ENCODE measurements at regions not wholly inside any gene's neighbourhood (a gene's known extent, or its start where the extent isn't known, plus 50 kb on each side); places are given as distances from the start of the nearest gene placed in this dataset.
A peak's percentile ranks its signal among the peaks of the same experiment; 100 is the strongest.

- peaks cover 22% of the 10 kb centered on the region for H3K4me1 ChIP-seq (ENCODE audit: insufficient read depth, poor library complexity, severe bottlenecking)
- no peak overlapping the region for H3K27ac ChIP-seq (ENCODE audit: poor library complexity, severe bottlenecking)
- peak; percentile 86 for TF ChIP-seq CTCF (IDR thresholded peaks at IDR 0.05; ENCODE audit: poor library complexity, severe bottlenecking)
- no peak for DNase-seq (ENCODE audit: low spot score)
- H3K4me3 ChIP-seq (ENCODE audit: severe bottlenecking): no peak overlapping the region
- ATAC-seq (ENCODE audit: low read depth): peak; percentile 51
- no peaks in the 10 kb centered on the region for H3K36me3 ChIP-seq (ENCODE audit: low read depth)
- H3K27me3 ChIP-seq (ENCODE audit: insufficient read depth, poor library complexity, severe bottlenecking): no peaks in the 10 kb centered on the region
- no peaks in the 10 kb centered on the region for H3K9me3 ChIP-seq (ENCODE audit: severe bottlenecking)
Measured at GRCh38 chr2:177161741-177162460, 50.7 kb upstream of the HNRNPA3 start.

Data from RWPE2 (cell line).